DOHH2 (cell line): ENCODE measurements at regions not wholly inside any gene's neighbourhood (a gene's known extent, or its start where the extent isn't known, plus 50 kb on each side); places are given as distances from the start of the nearest gene placed in this dataset.

ENCODE experiments used
- CTCF ChIP-seq: fragments of 200-600 bp; sonication (generic); IDR thresholded peaks from one replicate; pipeline ENCODE4 v1.5.1; 2014; ENCODE audit warnings: antibody characterized with exemption, mild to moderate bottlenecking, low read depth, low read length; ENCODE audit not compliant: poor library complexity, severe bottlenecking
- EZH2phosphoT487 ChIP-seq: fragments of 200-600 bp; sonication (generic); IDR thresholded peaks from 2 replicates; pipeline ENCODE4 v1.6.1; 2017; ENCODE audit warnings: borderline replicate concordance, mild to moderate bottlenecking, antibody characterized with exemption, low read length, moderate library complexity, mixed read lengths

DNA sequence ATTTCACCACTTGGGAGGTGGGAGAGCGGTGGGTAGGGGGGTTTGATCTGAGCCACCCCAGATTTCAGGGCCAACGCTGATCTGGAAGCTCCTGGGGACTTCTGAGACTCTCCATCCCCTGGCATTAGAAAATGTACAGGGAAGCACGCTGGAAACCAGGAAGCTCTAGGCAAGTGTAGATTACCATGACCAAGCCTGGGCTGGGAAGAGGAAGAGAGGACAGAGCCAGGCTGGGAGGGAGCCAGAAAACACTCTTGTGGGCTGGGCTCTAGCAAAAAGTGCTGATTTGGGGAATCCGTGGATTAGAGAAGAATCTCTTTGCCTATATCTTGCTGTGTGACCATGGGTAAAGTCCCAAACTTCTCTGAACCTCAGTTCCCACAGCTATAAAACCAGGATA is 236.7 kb downstream of the BCL11B start:
- TF ChIP-seq CTCF (no peak), EZH2phosphoT487 (no peak)
